HG03354 (cell line): ENCODE measurements at regions not wholly inside any gene's neighbourhood (a gene's known extent, or its start where the extent isn't known, plus 50 kb on each side); places are given as distances from the start of the nearest gene placed in this dataset.
"Not testable (repeated sequence)": the region's sequence is repeated elsewhere in the genome, so short reads cannot be mapped to it uniquely, and the experiment has no call there.

Experiments used
- ATAC-seq: cut with Tn5 transposase; IDR thresholded peaks from one replicate; pipeline ENCODE4 v1.9.1; 2021; ENCODE audit warnings: mild to moderate bottlenecking; ENCODE audit not compliant: unreplicated experiment, poor library complexity, severe bottlenecking

DNA sequence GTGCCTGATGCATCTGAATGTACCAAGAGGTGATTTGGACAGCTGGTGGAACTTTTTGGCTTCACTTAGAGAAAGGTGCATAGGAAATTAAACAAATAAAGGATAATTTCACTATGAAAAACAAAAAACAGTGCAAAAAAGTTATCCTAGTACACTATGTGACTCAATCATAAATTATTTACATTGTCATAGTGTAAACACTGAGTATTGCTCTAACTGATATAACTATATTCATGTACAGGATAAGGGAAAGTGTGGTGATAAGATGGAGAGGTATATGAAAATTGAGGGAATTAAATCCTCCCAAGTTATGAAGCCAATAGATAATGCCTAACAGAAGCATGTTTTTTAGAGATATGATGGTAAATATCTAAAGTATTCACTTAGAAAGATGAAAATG is 50.2 kb upstream of the CPNE4 start:
- ATAC-seq, result no peak

DNA sequence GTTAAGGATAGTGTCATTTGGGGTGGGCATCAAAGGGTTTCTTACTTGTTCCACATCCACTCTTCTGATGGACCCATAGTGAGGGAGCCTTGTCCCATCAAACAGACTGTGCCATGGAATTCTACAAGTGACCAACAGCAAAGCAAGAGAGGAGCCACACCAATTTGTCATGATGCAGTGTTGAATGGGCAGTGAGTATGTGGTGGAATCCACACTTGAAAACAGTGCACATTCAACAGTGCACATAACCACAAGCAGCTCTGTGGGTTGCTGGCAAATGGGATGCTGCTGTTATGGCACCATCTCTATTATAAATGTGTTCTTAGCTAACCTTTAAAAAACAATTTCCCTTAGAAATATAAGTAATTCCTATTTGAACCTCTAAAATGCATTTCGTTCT is 52.5 kb upstream of the CPNE4 start:
- no peak for ATAC-seq

DNA sequence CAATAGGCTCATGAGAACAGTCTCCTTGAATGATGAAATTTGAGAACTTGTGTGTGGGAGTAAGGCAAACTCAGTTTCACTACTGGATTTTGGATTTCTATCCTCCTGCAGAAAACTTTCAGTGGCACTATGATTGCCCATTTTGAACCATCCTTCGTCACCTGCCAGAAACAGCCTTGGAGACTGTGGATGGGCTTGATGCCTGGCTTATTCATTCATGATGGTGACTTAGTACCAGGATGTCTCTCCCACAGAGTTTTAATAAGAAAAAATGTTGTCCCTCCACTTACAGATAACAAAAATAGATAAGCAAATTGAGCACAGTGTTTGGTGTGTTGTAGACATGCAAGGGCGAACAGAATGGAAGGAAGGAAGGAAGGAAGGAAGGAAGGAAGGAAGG is 53.5 kb upstream of the CPNE4 start:
- ATAC-seq, result no peak

DNA sequence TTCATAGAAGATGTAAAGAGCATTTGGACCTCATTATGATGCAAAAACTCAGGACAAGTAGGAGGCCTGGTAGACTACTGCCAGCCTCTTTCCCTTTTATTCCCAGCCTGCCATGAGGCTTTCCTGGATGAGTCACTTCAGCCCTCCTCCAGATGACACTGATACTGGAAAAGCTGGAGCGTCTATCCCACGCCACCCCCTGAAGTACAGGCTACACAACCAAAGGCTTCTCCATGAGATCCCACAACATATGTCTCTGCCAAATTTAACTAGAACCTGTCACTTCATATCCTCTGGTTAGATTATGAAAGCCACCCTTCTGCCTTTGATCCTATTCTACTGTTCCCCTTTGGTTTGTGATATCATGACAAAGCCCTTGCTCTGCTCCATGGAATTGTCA is 56.1 kb upstream of the CPNE4 start:
- ATAC-seq, result no peak

DNA sequence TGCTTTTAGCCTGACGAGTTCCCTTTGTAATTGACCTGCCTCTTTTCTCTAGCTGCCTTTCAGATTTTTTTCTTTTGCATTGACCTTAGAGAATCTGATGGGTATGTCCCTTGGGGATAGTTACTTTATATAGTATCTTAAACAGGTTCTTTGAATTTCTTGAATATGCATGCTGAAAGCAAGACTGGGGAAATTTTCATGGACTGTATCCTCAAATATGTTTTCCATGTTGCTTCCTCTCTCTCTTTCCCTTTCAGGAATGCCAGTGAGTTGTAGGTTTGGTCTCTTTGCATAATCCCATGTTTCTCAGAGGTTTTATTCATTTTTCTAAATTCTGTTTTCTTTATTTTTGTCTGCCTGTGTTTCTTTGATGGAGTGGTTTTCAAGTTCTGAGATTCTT is 81.8 kb upstream of the CPNE4 start:
- no peak for ATAC-seq

DNA sequence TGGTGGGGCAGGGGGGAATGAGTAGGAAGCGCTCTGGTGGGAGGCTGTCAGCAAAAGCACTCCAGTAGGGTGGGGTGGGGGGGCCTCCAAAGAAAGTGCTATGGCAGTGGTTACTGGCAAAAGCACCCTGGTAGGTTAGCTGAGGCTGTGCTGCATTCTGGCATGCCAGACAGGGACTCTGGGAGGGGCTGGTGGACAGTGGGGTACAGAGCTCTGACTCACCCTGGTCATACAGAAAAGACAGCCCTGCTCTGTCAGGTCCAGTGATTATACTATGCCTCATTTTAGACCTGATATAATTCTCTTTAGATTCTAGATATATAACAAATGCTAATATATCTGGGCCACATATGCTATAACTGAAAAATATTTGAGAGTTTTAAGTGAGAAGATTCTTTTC is 82.8 kb upstream of the CPNE4 start:
- no peak for ATAC-seq

DNA sequence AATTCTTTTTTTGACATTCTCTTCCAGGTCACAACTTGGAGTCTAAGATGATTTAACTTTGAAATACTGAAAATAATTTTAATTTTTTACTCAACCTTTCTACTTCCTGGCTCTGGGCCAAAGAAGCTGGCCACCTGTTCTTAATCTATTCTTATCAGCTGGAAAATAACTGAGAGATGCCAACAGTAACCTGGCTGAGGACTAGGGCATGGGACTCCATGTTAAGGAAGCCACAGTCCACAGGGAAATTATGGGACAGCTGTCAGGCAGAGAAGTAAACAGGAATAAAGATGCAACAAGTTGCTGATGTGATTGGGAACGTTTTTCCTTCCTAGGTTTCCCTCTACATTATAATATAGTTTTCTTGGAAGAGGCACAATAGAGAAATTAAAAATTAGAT is 84.7 kb upstream of the CPNE4 start:
- ATAC-seq, result no peak

DNA sequence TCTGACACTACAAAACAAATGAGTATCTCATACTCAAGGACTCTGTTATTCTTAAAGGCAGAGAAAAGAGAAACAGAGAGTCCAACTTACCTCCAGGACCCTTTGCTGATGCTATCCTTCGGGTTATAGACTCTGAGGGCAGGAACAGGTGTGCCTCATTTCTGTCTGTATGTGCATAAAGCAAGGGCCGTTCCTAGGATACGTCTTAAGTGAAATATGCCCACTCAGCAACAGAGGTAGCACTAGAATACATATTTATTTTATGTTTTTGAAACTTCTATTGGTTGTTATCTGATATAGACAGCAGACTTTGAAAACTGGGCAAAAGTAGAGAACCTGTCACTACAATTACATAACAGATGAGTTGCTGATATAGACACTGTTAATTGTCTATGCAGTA is 89.3 kb upstream of the CPNE4 start:
- no peak for ATAC-seq

DNA sequence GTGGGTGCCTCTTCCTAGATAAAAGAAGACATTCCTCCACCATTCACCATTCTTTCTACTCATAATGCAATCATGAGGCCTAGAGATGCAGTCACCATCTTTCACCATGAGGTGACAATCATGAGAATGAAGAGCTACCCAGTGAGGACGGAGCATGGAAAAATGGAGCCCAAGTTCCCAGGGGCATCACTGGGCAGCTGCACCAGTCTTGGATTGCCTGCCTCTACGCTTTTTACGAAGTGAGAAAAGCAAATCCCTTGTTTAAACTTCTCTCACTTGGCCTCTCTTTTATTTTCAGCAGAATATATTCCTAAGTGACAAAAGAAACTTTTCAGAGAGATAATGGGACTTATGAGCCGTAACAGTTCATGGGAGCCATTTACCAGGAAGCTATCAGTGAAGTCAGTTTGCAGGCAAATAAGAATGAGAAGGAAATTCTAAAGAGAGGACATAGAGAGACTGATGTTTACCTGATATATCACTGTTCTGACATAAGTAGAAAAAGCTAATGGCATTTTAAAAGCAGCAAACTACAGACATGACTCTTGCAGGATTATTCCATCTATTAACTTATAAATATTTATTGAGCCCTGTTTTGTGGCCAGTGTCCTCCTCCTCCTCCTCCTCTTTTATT is 90.0 kb upstream of the CPNE4 start:
- no peak for ATAC-seq

DNA sequence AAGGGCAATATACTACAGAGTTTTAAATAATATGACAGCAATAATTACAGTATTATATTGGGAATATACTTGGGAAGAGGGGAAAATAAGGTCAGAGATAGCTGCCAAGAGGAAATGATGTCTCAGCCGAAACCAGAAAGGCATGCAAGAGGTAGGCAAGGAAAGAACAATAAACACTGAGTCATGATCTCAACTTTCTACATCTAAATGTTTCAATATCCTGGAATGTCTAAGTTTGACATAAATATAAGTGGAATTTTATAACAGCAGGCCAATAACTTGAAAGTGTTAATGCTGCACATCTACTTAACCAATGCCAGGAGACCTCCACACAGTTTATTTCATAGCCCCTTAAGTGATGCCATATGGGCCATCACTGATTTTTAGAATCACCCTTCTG is 99.8 kb upstream of the CPNE4 start:
- ATAC-seq, result no peak

DNA sequence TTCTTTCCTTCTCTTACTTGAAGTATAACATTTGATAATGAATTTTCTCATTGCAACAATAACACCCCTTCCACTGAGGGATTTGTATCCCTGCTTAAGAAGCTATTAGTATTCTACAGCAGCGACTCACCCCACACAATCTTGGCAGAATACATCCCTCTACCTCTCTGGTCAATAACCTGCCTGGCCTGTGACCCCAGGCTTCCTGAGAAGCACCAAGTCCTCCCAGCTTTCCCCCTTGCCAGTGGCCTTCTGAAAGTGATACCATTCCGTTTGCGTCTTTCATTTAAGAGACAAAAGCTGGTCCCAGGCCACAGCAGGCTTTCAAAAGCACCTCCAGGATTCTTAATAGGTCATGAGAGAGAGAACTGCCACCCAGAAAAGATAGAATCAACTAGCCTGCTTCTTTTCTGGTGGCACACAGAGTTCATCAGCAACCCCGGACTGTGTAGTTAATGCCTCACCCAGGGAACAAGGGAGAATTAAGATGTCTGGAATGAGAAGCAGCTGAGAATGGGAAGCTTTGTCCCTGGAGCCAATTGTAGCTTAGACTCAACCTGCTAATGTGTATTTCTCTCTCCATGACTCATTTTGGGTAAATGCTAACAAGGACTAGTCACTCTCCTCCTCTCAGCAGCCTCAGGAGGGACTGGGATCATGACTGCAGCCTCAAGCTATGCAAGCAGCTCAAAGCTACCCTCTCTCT is 101.0 kb upstream of the CPNE4 start:
- no peak for ATAC-seq

DNA sequence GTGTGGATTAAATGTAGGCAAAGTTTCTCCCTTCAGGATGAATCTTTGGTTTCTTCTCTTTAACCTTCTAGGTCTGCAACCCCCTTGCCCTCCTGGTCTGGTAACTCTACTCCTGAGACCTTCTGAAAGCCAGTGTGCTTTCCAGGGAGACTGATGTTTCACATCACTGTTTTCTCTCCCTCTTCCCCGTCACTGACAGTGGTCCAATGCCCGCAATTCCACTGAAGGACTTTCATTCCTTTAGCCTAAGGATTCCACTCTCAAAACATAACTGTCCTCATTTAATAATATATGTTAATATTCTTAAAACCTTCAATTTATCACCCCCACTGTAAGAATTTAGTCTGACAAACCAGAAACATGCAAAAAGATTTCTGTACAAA is 101.5 kb upstream of the CPNE4 start:
- no peak for ATAC-seq

DNA sequence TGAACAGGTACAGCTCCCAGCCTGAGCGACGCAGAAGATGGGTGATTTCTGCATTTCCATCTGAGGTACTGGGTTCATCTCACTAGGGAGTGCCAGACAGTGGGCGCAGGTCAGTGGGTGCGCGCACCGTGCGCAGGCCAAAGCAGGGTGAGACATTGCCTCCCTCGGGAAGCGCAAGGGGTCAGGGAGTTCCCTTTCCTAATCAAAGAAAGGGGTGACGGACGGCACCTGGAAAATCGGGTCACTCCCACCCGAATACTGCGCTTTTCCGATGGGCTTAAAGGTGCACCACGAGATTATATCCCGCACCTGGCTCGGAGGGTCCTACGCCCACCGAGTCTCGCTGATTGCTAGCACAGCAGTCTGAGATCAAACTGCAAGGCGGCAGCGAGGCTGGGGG is 102.1 kb upstream of the CPNE4 start:
- not testable (repeated sequence) for ATAC-seq

DNA sequence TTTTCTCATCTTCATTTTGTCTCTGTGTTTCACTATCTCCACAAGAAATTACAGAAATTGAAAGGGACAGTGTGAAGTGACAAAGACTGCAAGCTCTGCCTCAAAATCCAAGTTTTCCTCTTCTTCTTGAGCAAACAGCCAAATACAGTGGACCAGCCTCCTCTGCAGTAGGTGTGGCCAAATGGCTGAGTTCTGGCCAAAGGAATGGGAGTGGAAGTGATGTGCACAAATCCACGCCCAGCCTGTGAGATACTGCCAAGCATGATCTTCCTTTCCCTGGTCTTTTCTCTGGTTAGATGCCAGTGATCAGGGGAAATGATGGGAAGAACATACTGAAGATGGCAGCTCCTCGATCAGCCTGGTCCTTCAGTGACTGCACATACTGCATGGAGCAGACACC is 111.0 kb upstream of the CPNE4 start:
- no peak for ATAC-seq

DNA sequence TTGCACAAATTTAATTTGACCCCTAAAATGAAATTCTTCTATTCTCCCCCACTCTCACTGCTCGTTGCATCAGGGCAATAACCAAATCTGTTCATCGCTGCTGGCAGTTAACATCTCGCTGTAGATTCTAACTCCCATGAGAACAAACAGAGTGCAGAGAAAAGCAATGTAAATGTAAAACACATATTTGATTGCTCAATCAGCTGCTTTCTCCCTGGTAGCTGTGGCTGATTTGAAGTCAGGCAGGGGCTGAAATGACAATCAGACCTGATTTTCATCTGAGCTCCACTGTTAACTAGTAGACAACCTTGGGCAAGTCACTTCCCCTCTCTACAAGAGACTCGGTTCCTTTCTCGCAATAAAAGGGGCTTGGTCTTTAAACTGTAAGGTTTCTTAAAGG is 119.8 kb upstream of the CPNE4 start:
- no peak for ATAC-seq

DNA sequence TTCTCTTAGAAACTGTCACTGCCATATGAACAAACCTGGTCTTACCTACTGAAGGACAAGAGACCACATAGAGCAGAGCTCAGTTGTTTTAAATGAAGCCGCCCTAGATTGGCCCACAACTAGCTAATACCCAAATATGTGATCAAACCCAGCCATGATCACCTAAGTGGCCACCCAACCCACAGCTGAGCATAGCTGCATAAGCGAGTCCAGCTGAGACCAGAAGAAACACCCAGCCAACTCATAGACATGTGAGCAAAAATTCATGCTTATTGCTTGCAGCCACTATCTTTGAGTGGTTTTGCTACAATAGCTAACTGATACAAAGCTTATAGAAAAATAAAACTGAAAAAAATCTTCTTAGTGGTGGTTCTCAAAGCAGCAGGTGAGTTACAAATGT is 124.3 kb upstream of the CPNE4 start:
- ATAC-seq, result no peak

DNA sequence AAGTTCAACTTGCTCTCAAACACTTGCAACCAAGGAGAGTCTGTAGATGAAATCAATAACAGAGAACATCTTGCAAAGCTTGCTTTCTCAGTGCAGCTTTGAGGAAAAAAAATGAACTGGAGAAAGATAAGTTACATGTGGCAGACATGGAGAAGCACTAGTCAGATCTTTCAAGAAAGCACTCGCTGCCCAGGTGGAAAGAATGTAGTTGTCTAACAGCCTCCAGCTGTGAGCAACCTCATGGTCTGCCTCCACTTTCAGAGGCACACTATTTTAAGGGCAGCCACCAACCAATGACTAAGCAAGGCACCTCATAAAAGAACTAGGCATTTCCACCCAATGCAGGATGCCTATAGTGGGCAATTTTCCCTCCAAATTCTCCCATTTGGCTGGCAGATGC is 125.4 kb upstream of the CPNE4 start:
- ATAC-seq, result no peak

DNA sequence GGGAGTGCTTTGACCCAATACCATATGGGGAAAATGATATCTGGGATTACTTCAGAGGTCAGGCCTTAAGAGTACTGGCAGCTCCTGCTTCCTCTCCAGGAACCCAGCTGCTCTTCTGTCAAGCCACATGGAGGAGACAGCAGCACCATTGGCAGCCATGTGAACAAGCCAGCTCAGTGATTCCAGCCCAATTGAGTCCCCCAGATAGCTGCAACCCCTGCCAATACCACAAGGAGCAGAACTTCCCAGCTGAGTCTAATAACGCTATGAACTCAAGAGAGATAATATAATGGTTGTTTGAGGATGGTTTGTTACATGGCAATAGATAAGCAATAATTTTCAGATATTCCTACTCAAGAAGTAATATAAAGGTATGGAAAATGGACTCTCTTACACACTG is 126.8 kb upstream of the CPNE4 start:
- ATAC-seq, result no peak

DNA sequence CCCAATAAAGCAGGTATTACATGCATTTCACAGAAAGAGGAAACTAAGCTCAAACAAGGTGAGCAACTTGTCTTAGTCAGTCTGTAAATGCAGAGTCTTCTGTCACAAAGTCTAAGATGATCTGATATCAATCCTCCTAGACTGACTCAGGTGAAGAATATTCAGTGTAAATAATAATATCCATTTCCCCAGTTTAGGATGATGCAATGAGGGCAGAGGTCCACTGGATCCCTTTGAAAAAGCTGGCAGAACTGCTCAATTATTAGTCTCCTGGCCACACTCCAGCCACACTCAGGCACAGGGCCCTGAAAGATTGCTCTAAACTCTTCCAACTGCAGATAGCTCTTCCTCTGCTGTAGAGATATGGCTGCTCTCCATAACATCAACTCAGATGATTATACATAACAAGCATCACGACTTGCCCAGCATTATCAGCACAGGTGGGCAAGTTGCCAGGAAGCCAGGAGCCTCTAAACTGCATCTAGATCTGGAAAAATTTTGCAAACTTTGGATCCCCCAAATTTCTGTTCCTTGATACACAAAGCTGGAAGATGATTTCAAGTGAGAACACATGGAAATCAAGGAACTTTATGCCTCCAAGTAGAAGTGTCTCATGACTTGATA is 129.8 kb upstream of the CPNE4 start:
- no peak for ATAC-seq

DNA sequence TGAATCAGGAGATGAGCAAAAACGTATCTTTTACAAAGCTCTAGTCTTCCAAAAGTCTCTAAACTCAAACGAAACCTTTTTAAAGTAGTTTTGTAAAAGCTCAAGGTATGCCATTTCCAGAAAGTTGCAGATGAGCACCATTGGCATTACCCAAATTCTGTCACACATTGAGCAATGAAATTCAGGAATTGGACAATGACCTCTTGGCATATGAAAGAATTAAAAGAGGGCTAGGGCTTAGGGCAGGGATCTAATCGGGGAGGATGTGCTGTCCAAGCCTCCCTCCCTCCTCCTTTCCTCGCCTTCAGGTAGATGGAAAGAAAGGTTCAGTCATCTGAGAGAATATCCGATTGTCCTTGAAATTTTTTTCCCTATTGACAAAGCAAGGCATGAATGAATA is 133.1 kb upstream of the CPNE4 start:
- no peak for ATAC-seq

DNA sequence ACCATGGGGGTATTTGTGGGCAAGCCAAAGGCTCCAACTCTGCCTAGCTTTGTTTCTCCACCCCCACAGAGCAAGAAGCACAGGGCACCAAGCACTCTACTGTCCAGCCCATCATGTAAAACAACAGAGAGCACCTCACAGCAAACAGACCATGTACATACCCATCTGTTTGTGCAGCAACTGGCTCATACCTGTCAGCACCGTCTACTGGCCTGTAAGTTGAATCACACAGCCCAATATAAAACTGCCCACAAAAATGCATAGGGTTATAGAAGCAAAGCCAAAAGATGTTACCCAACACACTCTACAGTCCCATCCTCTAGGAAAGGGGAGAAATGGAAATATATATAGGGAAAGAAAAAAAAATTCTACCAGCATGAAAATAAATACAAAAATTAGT is 139.7 kb upstream of the CPNE4 start:
- ATAC-seq, result no peak
